CD4-positive, alpha-beta T cell (primary cell): ENCODE measurements at regions not wholly inside any gene's neighbourhood (a gene's known extent, or its start where the extent isn't known, plus 50 kb on each side); places are given as distances from the start of the nearest gene placed in this dataset.
"Not testable (repeated sequence)": the region's sequence is repeated elsewhere in the genome, so short reads cannot be mapped to it uniquely, and the experiment has no call there.

Source experiments
- ATAC-seq: fragments of 200-7000 bp; cut with Tn5 transposase; one replicate; pipeline ENCODE4 v1.10.0; 2022; ENCODE audit warnings: mild to moderate bottlenecking; ENCODE audit not compliant: poor library complexity
- CTCF ChIA-PET: fragments of 350-600 bp; sonication (Branson Sonifier 250); formaldehyde crosslinking; loops from one replicate; lab custom pipeline; 2021; ENCODE audit warnings: antibody characterized with exemption, inconsistent platforms; lab: Charles Lee
- POLR2A ChIA-PET: fragments of 350-600 bp; sonication (Branson Sonifier 250); formaldehyde crosslinking; loops from one replicate; lab custom pipeline; 2021; ENCODE audit warnings: antibody characterized with exemption, inconsistent platforms; lab: Charles Lee
- DNase-seq, 14 experiments: peaks; one replicate each; pipeline ENCODE4 v3.0.0-alpha.2; 2013 to 2020; ENCODE audit warnings: mixed read lengths in 2 of 14
- H3K27ac ChIP-seq, 2 donors: one replicate each; pipeline versions ENCODE4 v1.5.1 to v1.7.0; 2013; ENCODE audit warnings: low read length in 2 of 2, low read depth in 1 of 2, mild to moderate bottlenecking in 1 of 2
- H3K27me3 ChIP-seq, 2 experiments: 1 replicate in 1 of 2; 2 replicates in 1 of 2; pipeline versions ENCODE4 v1.6.1 to v1.7.0; 2013; ENCODE audit warnings: low read length in 2 of 2, control low read depth in 1 of 2, mild to moderate bottlenecking in 1 of 2, moderate library complexity in 1 of 2; ENCODE audit not compliant: insufficient read depth in 2 of 2, control insufficient read depth in 1 of 2
- H3K36me3 ChIP-seq: one replicate; pipeline ENCODE4 v1.6.1; 2013; ENCODE audit warnings: low read length, control low read depth; ENCODE audit not compliant: insufficient read depth
- H3K4me1 ChIP-seq: one replicate; pipeline ENCODE4 v1.6.1; 2013; ENCODE audit warnings: low read length, control low read depth; ENCODE audit not compliant: insufficient read depth
- H3K4me3 ChIP-seq: one replicate; pipeline ENCODE4 v1.5.1; 2013; ENCODE audit warnings: mild to moderate bottlenecking, low read length, moderate library complexity
- H3K9me3 ChIP-seq, 2 experiments: 1 replicate in 1 of 2; 2 replicates in 1 of 2; pipeline versions ENCODE4 v1.6.1 to v1.7.0; 2013; ENCODE audit warnings: low read length in 2 of 2, mild to moderate bottlenecking in 2 of 2, control low read depth in 1 of 2, moderate library complexity in 1 of 2; ENCODE audit not compliant: control insufficient read depth in 1 of 2, insufficient read depth in 1 of 2
- H3K27ac Mint-ChIP-seq: one replicate; pipeline ENCODE4 v1.8.0; 2020; ENCODE audit warnings: mixed read lengths
- H3K27me3 Mint-ChIP-seq: one replicate; pipeline ENCODE4 v1.8.0; 2021; ENCODE audit warnings: mixed read lengths
- H3K36me3 Mint-ChIP-seq: one replicate; pipeline ENCODE4 v1.8.0; 2021; ENCODE audit warnings: low read depth, mixed read lengths
- H3K4me1 Mint-ChIP-seq: one replicate; pipeline ENCODE4 v1.8.0; 2021; ENCODE audit warnings: low read depth, mixed read lengths
- H3K4me3 Mint-ChIP-seq: one replicate; pipeline ENCODE4 v1.8.0; 2020; ENCODE audit warnings: mild to moderate bottlenecking, mixed read lengths
- H3K9me3 Mint-ChIP-seq: one replicate; pipeline ENCODE4 v1.8.0; 2020; ENCODE audit warnings: mixed read lengths
- intact Hi-C, 2 experiments: fragments of 100-400 bp; cut with DNase I in 1 of 2; cut with micrococcal nuclease in 1 of 2; formaldehyde crosslinking; loops; one replicate each; pipeline versions ENCODE4 v1.15.1 to v1.9.0; 2023 to 2025; cut with DNase I, micrococcal nuclease
- TF ChIP-seq, protein P1 (sequence below): fragments of 200-600 bp; IDR thresholded peaks from one replicate; pipeline ENCODE4 v1.8.0; 2022; ENCODE audit warnings: antibody characterized with exemption, mild to moderate bottlenecking

- Mint-ChIP-seq H3K9me3 (no peaks in the 10 kb centered on the region), H3K27me3 (peaks cover 45% of the 10 kb centered on the region), H3K4me1 (no peaks in the 10 kb centered on the region), H3K27ac (no peak overlapping the region), H3K36me3 (no peaks in the 10 kb centered on the region), H3K4me3 (no peak overlapping the region)
- Histone ChIP-seq H3K4me1 (no peaks in the 10 kb centered on the region), H3K27ac (no peak overlapping the region), H3K36me3 (no peaks in the 10 kb centered on the region), H3K9me3 (no peaks in the 10 kb centered on the region), H3K4me3 (no peak overlapping the region), H3K27me3 (peaks cover 5 to 11% of the 10 kb centered on the region in 2 experiments)
- CTCF ChIA-PET, result no interaction called here
- ATAC-seq (no peak), DNase-seq (no peak)
- POLR2A ChIA-PET, result no interaction called here
- intact Hi-C loops, result no loop called here
- TF ChIP-seq, protein P1, sequence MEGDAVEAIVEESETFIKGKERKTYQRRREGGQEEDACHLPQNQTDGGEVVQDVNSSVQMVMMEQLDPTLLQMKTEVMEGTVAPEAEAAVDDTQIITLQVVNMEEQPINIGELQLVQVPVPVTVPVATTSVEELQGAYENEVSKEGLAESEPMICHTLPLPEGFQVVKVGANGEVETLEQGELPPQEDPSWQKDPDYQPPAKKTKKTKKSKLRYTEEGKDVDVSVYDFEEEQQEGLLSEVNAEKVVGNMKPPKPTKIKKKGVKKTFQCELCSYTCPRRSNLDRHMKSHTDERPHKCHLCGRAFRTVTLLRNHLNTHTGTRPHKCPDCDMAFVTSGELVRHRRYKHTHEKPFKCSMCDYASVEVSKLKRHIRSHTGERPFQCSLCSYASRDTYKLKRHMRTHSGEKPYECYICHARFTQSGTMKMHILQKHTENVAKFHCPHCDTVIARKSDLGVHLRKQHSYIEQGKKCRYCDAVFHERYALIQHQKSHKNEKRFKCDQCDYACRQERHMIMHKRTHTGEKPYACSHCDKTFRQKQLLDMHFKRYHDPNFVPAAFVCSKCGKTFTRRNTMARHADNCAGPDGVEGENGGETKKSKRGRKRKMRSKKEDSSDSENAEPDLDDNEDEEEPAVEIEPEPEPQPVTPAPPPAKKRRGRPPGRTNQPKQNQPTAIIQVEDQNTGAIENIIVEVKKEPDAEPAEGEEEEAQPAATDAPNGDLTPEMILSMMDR, result no peak
Measured at GRCh38 chr6:167481307-167481926, 156.5 kb downstream of the TTLL2 start.

DNA sequence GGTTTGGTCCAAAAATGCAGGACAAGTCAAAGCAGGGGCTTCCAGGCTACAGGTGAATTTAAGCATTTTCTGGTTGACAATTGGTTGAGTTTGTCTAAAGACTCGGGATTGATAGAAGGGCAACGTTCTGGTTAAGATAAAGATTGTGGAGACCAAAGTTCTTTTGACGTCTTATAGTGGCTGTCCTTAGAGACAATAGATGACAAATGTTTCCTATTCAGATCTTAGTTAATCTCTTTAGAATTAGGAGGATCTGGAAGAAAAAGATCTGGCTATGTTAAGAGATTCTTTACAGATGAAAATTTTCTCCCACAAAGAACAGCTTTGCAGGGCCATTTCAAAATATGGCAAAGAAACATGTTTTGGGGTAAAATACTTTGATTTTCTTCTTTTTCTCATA is 157.9 kb downstream of the TTLL2 start:
- H3K4me3 ChIP-seq, CTCF ChIA-PET, H3K27ac ChIP-seq, H3K36me3 ChIP-seq, H3K9me3 Mint-ChIP-seq, H3K4me1 ChIP-seq, H3K4me3 Mint-ChIP-seq, H3K27ac Mint-ChIP-seq, POLR2A ChIA-PET, H3K9me3 ChIP-seq, DNase-seq, H3K36me3 Mint-ChIP-seq, H3K4me1 Mint-ChIP-seq, intact Hi-C loops, ATAC-seq: not testable (repeated sequence)
- H3K27me3 Mint-ChIP-seq, result peaks cover 45% of the 10 kb centered on the region
- peaks cover 5 to 11% of the 10 kb centered on the region in 2 experiments for H3K27me3 ChIP-seq

DNA sequence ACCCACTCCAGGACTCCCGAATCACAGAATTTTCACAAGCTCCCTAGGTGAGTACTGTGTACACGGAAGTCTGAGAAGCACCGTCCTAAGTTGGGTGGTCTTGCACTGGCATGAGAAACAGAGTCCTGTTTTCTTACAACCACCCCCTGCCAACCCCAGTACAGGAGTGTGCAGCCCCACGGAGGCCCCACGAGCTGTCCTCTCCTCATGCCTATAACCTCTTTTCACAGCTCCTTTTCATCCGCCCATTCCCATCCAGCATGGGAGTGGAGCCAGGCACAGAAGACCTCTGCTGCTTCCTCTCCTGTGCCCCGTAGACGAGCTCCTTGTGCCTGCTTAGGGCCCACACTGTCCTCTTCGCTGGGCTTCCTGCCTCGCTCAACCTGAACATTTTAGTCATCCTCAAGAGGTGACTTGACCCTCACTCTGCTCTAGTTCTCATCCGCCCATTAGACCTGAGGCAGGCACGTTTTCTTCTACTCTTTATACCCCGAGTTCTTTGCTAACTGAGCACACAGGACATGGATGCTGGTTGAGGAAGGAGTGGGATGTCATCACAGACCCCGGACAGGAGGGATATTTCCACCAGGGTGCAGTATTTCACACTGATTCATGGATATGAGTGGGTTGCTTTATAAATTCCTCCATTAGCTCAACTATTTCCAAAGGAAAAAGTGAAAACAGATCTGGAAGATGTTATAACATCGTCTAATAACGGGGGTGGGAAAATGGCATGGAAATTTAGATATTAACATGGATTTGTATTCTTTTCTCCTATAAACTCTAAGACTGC is 160.5 kb downstream of the TTLL2 start:
- CTCF ChIA-PET, result no interaction called here
- H3K36me3 Mint-ChIP-seq, result no peaks in the 10 kb centered on the region
- no peak overlapping the region for H3K4me3 Mint-ChIP-seq
- no peak overlapping the region for H3K27ac Mint-ChIP-seq
- TF ChIP-seq, protein P1, result no peak
- POLR2A ChIA-PET, result no interaction called here
- no peaks in the 10 kb centered on the region for H3K4me1 ChIP-seq
- H3K27me3 Mint-ChIP-seq, result peaks cover 32% of the 10 kb centered on the region
- no peaks in the 10 kb centered on the region for H3K4me1 Mint-ChIP-seq
- intact Hi-C loops, result loop anchor here (2.0 to 5.0 kb wide), 2 partner anchors 412 to 413 kb away; no protein-coding TSS in a partner anchor
- H3K9me3 Mint-ChIP-seq, result no peaks in the 10 kb centered on the region
- no peak for ATAC-seq
- peaks cover 0 to 6% of the 10 kb centered on the region in 2 experiments for H3K27me3 ChIP-seq
- no peaks in the 10 kb centered on the region for H3K36me3 ChIP-seq
- peak in 2 of 14 experiments; percentile 8 to 11 for DNase-seq
- no peaks in the 10 kb centered on the region for H3K9me3 ChIP-seq
- H3K4me3 ChIP-seq, result no peak overlapping the region
- H3K27ac ChIP-seq, result no peak overlapping the region
